ENCODE measurements at regions not wholly inside any gene's neighbourhood (a gene's known extent, or its start where the extent isn't known, plus 50 kb on each side); places are given as distances from the start of the nearest gene placed in this dataset.
"Not testable (repeated sequence)": the region's sequence is repeated elsewhere in the genome, so short reads cannot be mapped to it uniquely, and the experiment has no call there.

DNA sequence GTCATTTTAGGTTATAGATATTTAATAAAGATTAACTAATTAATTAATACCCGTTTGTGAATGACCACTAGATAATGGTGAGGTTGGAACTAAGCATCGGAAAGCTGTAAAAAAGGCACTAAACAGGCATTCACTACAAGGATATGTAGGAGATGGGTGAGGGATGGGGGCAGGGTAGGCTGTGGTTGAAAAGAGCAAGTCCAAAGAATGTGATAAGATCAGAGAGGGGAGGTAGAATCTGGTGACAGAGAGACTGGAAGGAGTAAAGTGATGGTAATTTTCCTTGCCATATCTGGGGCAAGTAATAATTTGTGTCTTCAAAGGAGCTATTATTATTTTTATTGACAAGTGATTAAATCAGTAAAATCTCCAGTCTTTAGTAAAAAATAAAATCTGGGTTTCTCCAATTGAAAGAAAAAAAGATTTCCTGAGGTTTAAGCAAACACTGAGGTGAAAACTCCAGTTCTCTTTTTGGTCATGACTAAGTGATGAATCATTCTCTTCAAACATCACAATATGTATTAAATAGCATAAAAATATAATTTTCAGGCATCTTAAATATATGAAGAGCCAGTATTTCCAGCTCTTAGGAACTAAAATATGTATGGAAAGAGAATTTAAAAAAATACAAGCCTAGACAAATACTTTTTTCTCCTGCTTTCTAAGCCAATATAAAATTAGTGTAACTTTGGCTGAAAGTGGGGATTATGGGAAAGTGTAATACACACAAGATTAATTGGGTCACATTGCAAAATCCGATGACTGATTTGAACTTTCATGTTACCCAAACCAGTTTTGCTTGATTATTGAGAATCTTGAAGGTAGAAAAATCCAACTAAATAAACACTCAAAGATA lies 259.1 kb upstream of the RBMS1 start:
- DNase-seq (ENCODE audit: low read depth) = no peak
- no peak overlapping the region for H3K4me3 ChIP-seq (ENCODE audit: control insufficient read depth, low read depth, low read length)
- TF ChIP-seq, protein P1, sequence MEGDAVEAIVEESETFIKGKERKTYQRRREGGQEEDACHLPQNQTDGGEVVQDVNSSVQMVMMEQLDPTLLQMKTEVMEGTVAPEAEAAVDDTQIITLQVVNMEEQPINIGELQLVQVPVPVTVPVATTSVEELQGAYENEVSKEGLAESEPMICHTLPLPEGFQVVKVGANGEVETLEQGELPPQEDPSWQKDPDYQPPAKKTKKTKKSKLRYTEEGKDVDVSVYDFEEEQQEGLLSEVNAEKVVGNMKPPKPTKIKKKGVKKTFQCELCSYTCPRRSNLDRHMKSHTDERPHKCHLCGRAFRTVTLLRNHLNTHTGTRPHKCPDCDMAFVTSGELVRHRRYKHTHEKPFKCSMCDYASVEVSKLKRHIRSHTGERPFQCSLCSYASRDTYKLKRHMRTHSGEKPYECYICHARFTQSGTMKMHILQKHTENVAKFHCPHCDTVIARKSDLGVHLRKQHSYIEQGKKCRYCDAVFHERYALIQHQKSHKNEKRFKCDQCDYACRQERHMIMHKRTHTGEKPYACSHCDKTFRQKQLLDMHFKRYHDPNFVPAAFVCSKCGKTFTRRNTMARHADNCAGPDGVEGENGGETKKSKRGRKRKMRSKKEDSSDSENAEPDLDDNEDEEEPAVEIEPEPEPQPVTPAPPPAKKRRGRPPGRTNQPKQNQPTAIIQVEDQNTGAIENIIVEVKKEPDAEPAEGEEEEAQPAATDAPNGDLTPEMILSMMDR (IDR thresholded peaks at IDR 0.05; ENCODE audit: control insufficient read depth, insufficient read depth, low read depth, low read length, missing control alignments) = no peak

DNA sequence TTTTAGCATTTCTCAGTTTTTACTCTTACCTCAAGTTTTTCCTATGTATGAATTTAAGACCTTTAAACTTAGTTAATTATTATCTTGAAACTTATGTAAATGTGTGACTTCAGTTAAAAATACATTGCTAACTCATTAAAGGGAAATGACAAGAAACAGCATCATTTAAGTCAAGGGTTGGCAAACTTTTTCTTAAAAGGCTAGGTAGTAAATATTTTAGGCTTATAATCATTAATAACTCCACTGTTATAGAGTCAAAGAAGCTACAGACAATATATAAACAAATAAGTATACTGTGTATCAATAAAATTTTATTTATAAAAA lies 259.7 kb upstream of the RBMS1 start:
- TF ChIP-seq, protein P1 (IDR thresholded peaks at IDR 0.05; ENCODE audit: control insufficient read depth, insufficient read depth, low read depth, low read length, missing control alignments) = no peak
- no peak overlapping the region for H3K4me3 ChIP-seq (ENCODE audit: control insufficient read depth, low read depth, low read length)
- no peak for DNase-seq (ENCODE audit: low read depth)

DNA sequence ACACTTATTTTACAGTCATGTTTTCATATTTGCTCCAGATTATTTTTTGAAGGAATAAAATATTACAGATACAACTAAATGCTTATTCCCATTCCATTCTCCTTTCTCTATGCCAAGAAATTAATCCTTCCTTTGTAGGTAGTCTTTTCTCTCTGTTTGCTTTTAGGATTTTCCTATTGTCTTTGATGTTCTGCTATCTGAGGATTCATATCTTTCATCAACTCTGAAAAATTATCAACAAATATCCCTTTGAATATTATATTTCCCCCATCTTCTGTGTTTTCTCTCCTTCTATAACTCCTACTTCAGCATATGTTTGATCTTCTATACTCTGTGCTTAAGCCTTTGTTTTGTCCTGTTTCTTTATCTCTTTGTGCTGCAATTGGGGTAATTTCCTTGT lies 260.4 kb upstream of the RBMS1 start:
- DNase-seq (ENCODE audit: low read depth) = no peak
- H3K4me3 ChIP-seq (ENCODE audit: control insufficient read depth, low read depth, low read length) = no peak overlapping the region
- TF ChIP-seq, protein P1 (IDR thresholded peaks at IDR 0.05; ENCODE audit: control insufficient read depth, insufficient read depth, low read depth, low read length, missing control alignments) = no peak

DNA sequence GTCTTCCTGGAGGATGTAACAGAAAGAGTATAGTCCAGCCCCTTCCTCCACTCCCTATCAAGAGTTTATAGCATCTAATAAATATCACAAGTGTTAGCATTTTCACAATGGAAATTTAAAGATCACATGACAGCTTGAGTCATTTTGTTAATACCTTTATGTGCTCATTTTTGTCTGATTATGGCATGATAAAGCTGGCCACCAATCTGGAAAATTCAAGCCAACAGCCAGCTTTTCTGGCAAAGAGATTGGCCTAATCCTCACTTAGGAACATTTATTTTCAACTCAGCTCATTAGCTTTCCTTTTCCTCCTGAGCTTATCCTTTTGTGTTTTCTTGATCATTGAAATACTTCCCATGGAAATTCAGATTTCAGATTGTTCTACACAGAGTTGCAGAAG lies 262.9 kb upstream of the RBMS1 start:
- no peak for DNase-seq (ENCODE audit: low read depth)
- TF ChIP-seq, protein P1 (IDR thresholded peaks at IDR 0.05; ENCODE audit: control insufficient read depth, insufficient read depth, low read depth, low read length, missing control alignments) = no peak
- H3K4me3 ChIP-seq (ENCODE audit: control insufficient read depth, low read depth, low read length) = no peak overlapping the region

DNA sequence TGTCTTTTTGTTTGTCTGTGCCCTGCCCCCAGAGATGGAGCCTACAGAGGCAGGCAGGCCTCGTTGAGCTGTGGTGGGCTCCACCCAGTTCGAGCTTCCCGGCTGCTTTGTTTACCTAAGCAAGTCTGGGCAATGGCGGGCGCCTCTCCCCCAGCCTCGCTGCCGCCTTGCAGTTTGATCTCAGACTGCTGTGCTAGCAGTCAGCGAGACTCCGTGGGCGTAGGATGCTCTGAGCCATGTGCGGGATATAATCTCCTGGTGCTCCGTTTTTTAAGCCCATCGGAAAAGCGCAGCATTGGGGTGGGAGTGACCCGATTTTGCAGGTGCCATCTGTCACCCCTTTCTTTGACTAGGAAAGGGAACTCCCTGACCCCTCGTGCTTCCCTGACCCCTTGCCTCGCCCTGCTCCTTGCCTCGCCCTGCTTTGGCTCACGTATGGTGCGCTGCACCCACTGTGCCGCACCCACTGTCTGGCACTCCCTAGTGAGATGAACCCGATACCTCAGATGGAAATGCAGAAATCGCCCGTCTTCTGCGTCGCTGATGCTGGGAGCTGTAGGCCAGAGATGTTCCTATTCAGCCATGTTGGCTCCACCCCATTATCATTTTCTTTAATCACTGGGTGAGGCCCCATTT lies 269.0 kb upstream of the RBMS1 start:
- DNase-seq (ENCODE audit: low read depth); H3K4me3 ChIP-seq (ENCODE audit: control insufficient read depth, low read depth, low read length): not testable (repeated sequence)

DNA sequence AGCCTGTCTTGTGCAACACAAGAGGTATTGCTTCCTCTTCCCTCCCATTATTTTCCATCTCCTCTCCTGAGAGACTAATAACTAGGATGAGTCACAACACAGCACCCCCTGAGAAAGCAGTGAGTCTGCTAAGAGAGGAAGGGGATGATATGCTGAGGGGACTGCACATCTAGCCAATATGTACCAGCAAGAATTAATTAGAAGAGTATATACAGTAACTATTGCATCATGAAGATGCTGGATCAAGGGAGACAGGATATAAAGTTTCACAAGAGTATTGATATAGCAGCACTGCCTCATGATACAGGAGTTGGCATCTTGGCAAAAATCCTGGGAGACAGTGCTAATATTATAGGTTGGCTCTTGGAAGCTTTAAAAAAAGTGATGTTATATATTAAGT lies 289.9 kb upstream of the RBMS1 start:
- no peak overlapping the region for H3K4me3 ChIP-seq (ENCODE audit: control insufficient read depth, low read depth, low read length)
- TF ChIP-seq, protein P1 (IDR thresholded peaks at IDR 0.05; ENCODE audit: control insufficient read depth, insufficient read depth, low read depth, low read length, missing control alignments) = no peak
- no peak for DNase-seq (ENCODE audit: low read depth)

DNA sequence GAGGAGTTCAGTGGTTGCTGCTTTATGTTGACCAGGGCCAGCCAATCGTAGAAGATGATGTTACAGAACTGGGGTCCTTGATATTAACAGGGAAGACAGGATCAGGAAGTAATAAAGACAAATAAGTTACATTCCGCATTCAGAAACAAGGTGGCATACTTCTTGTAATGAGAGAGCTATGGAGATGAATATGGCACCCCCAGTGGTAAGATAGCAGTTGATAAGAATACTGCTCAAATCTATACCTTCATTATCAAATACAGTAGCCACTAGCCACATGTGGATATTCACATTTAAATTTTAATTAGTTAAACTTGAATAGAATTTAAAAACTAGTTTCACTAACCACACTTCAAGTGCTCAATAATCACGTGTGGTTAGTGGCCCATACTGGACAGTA lies 290.4 kb upstream of the RBMS1 start:
- DNase-seq (ENCODE audit: low read depth) = no peak
- TF ChIP-seq, protein P1 (IDR thresholded peaks at IDR 0.05; ENCODE audit: control insufficient read depth, insufficient read depth, low read depth, low read length, missing control alignments) = no peak
- no peak overlapping the region for H3K4me3 ChIP-seq (ENCODE audit: control insufficient read depth, low read depth, low read length)

Measured in AG09309 (cell line).